Ovary (tissue), 7 donors: ENCODE measurements at regions not wholly inside any gene's neighbourhood (a gene's known extent, or its start where the extent isn't known, plus 50 kb on each side); places are given as distances from the start of the nearest gene placed in this dataset.
"Not testable (repeated sequence)": the region's sequence is repeated elsewhere in the genome, so short reads cannot be mapped to it uniquely, and the experiment has no call there.

Experiments
- DNase-seq, 5 donors: peaks; one replicate each; pipeline ENCODE4 v3.0.0-alpha.2; 2019 to 2020
- H3K27ac ChIP-seq, 2 donors: fragments of 200-600 bp; one replicate each; pipeline versions ENCODE4 v1.5.1 to v1.8.0; 2019 to 2022
- H3K27me3 ChIP-seq: fragments of 200-600 bp; one replicate; pipeline ENCODE4 v1.8.0; 2022
- H3K36me3 ChIP-seq: fragments of 200-600 bp; sonication (generic); one replicate; pipeline ENCODE4 v1.5.1; 2019
- H3K4me1 ChIP-seq: one replicate; pipeline ENCODE4 v1.8.1; 2013; ENCODE audit warnings: mild to moderate bottlenecking, moderate library complexity; ENCODE audit not compliant: insufficient read depth
- H3K4me3 ChIP-seq: fragments of 200-600 bp; sonication (generic); one replicate; pipeline ENCODE4 v1.5.1; 2017
- H3K9me3 ChIP-seq, 2 donors: fragments of 200-600 bp in 1 of 2; sonication (generic) in 1 of 2; one replicate each; pipeline versions ENCODE4 v1.5.1 to v1.8.1; 2013 to 2019; ENCODE audit warnings: mild to moderate bottlenecking in 1 of 2, moderate library complexity in 1 of 2
- CTCF ChIP-seq, 3 donors: fragments of 450-650 bp in 2 of 3; fragments of 200-600 bp in 1 of 3; IDR thresholded peaks; one replicate each; pipeline versions ENCODE4 v1.5.1 to v1.8.0; 2016 to 2022; ENCODE audit warnings: antibody characterized with exemption in 3 of 3, mild to moderate bottlenecking in 1 of 3
- EP300 ChIP-seq: sonication (generic); formaldehyde crosslinking; IDR thresholded peaks from one replicate; pipeline ENCODE4 v1.6.1; 2017; ENCODE audit warnings: antibody characterized with exemption
- POLR2A ChIP-seq: fragments of 450-650 bp; IDR thresholded peaks from one replicate; pipeline ENCODE4 v1.6.1; 2017; ENCODE audit warnings: antibody characterized with exemption, mild to moderate bottlenecking, moderate library complexity
- WGBS, 3 donors: extraction: QIAGEN DNeasy Blood & Tissue Kit in 1 of 3; methylation state at CpG; one replicate each; pipeline versions ENCODE4 v1.1.5 to v1.1.7; 2013 to 2017; 5-methylcytosine and 5-hydroxymethylcytosine counted together
- intact Hi-C, 4 donors: fragments of 100-400 bp; cut with DNase I; formaldehyde crosslinking; loops; one replicate each; pipeline versions ENCODE4 v1.11.0 to v1.15.1; 2022 to 2023
- donor health status: DM: no; HTN: no; CAD: no; lungs with moderate emphysema.
- donor health status: DM: no; HTN: no; CAD: no.
- donor health status: Bipolar disorder and iron deficiency.
- donor health status: DM: no; HTN: no; CAD: no.
- donor health status: DM: yes; HTN: yes; CAD: no.

GRCh38 chr17:31605761-31606160 is 214.3 kb downstream of the RAB11FIP4 start:
- Histone ChIP-seq H3K4me1 (no peaks in the 10 kb centered on the region), H3K36me3 (no peaks in the 10 kb centered on the region), H3K27me3 (no peaks in the 10 kb centered on the region), H3K4me3 (no peak overlapping the region), H3K27ac (no peak overlapping the region), H3K9me3 (no peaks in the 10 kb centered on the region)
- TF ChIP-seq CTCF (IDR thresholded peaks at IDR 0.05), result no peak
- TF ChIP-seq POLR2A, result no peak
- TF ChIP-seq EP300, result no peak
- DNase-seq, result no peak
- WGBS, 3 donors, result 86 to 95% (median 94%) methylated on average over 1 of the region's 1 CpG
- intact Hi-C loops, result no loop called here

GRCh38 chr17:31604936-31605335 is 213.5 kb downstream of the RAB11FIP4 start:
- DNase-seq, result no peak
- no peak overlapping the region for H3K4me3 ChIP-seq
- WGBS, 3 donors, result 58 to 69% (median 68%) methylated on average over 5 of the region's 5 CpGs
- TF ChIP-seq EP300 (no peak), POLR2A (no peak), CTCF (IDR thresholded peaks at IDR 0.05) (no peak)
- intact Hi-C loops, result no loop called here
- H3K36me3 ChIP-seq, result no peaks in the 10 kb centered on the region
- no peaks in the 10 kb centered on the region for H3K9me3 ChIP-seq
- H3K27me3 ChIP-seq, result no peaks in the 10 kb centered on the region
- no peaks in the 10 kb centered on the region for H3K4me1 ChIP-seq
- no peak overlapping the region for H3K27ac ChIP-seq

- H3K27ac ChIP-seq, DNase-seq, H3K4me3 ChIP-seq, H3K9me3 ChIP-seq, H3K36me3 ChIP-seq, intact Hi-C loops, H3K4me1 ChIP-seq, H3K27me3 ChIP-seq: not testable (repeated sequence)
- 87 to 96% (median 93%) methylated on average over 9 of the region's 9 CpGs for WGBS, 3 donors
Measured at GRCh38 chr17:31600144-31600543, 208.7 kb downstream of the RAB11FIP4 start.

- no peaks in the 10 kb centered on the region for H3K4me1 ChIP-seq
- TF ChIP-seq POLR2A (no peak), CTCF (IDR thresholded peaks at IDR 0.05) (no peak), EP300 (no peak)
- no peak overlapping the region for H3K4me3 ChIP-seq
- H3K27ac ChIP-seq, result no peak overlapping the region
- H3K27me3 ChIP-seq, result no peaks in the 10 kb centered on the region
- H3K36me3 ChIP-seq, result no peaks in the 10 kb centered on the region
- intact Hi-C loops, result no loop called here
- WGBS, 3 donors, result 62 to 66% (median 64%) methylated on average over 11 of the region's 11 CpGs
- H3K9me3 ChIP-seq, result no peaks in the 10 kb centered on the region
- DNase-seq, result no peak
Measured at GRCh38 chr17:31598921-31599571, 207.6 kb downstream of the RAB11FIP4 start.

- TF ChIP-seq EP300 (no peak), CTCF (IDR thresholded peaks at IDR 0.05) (no peak), POLR2A (no peak)
- H3K27ac ChIP-seq, result no peak overlapping the region
- H3K4me3 ChIP-seq, result no peak overlapping the region
- no peak for DNase-seq
- intact Hi-C loops, result no loop called here
- H3K9me3 ChIP-seq, result no peaks in the 10 kb centered on the region
- no peaks in the 10 kb centered on the region for H3K27me3 ChIP-seq
- H3K36me3 ChIP-seq, result no peaks in the 10 kb centered on the region
- WGBS, 3 donors, result 52 to 58% (median 52%) methylated on average over 4 of the region's 4 CpGs
- H3K4me1 ChIP-seq, result no peaks in the 10 kb centered on the region
Measured at GRCh38 chr17:31598399-31598782, 206.9 kb downstream of the RAB11FIP4 start.
